Thoracic aorta (tissue), 2 donors: ENCODE measurements at regions not wholly inside any gene's neighbourhood (a gene's known extent, or its start where the extent isn't known, plus 50 kb on each side); places are given as distances from the start of the nearest gene placed in this dataset.

Source experiments
- ATAC-seq: fragments of 150-250 bp; one replicate; pipeline ENCODE4 v1.8.0; 2017; ENCODE audit warnings: low read depth; ENCODE audit not compliant: insufficient number of reproducible peaks, low FRiP score
- DNase-seq: peaks from one replicate; pipeline ENCODE4 v3.0.0-alpha.2; 2020; ENCODE audit warnings: low spot score
- H3K27ac ChIP-seq, 2 donors: fragments of 200-600 bp; sonication (generic); 1 replicate in 1 of 2; 2 replicates in 1 of 2; pipeline ENCODE4 v1.5.1; 2016; ENCODE audit warnings: mild to moderate bottlenecking in 2 of 2, moderate library complexity in 2 of 2
- H3K27me3 ChIP-seq: fragments of 200-600 bp; sonication (generic); replicated peaks from 2 replicates; pipeline ENCODE4 v1.6.0; 2016; ENCODE audit warnings: mild to moderate bottlenecking; ENCODE audit not compliant: insufficient read depth
- H3K36me3 ChIP-seq: fragments of 200-600 bp; sonication (generic); one replicate; pipeline ENCODE4 v1.5.1; 2016
- H3K4me1 ChIP-seq, 2 donors: fragments of 200-600 bp; sonication (generic); 1 replicate in 1 of 2; 2 replicates in 1 of 2; pipeline versions ENCODE4 v1.5.1 to v1.6.0; 2016; ENCODE audit warnings: low read depth in 2 of 2, mild to moderate bottlenecking in 1 of 2; ENCODE audit not compliant: control insufficient read depth in 1 of 2
- H3K4me3 ChIP-seq: fragments of 200-600 bp; sonication (generic); 2 replicates; pipeline ENCODE4 v1.5.1; 2016; ENCODE audit warnings: mild to moderate bottlenecking
- H3K9me3 ChIP-seq: fragments of 200-600 bp; sonication (generic); 2 replicates; pipeline ENCODE4 v1.5.1; 2016
- CTCF ChIP-seq: fragments of 200-600 bp; sonication (generic); IDR thresholded peaks from one replicate; pipeline ENCODE4 v1.5.1; 2019; ENCODE audit warnings: antibody characterized with exemption

GRCh38 chr6:6966569-6966968, 141.2 kb upstream of the RREB1 start:
- no peak for TF ChIP-seq CTCF
- Histone ChIP-seq H3K27me3 (no peaks in the 10 kb centered on the region), H3K4me3 (no peak overlapping the region), H3K4me1 (no peaks in the 10 kb centered on the region), H3K36me3 (no peaks in the 10 kb centered on the region), H3K9me3 (no peaks in the 10 kb centered on the region), H3K27ac (no peak overlapping the region)
- no peak for ATAC-seq
- DNase-seq = no peak

- no peak for DNase-seq
- Histone ChIP-seq H3K4me1 (no peaks in the 10 kb centered on the region), H3K27me3 (no peaks in the 10 kb centered on the region), H3K9me3 (no peaks in the 10 kb centered on the region), H3K27ac (no peak overlapping the region), H3K4me3 (no peak overlapping the region), H3K36me3 (no peaks in the 10 kb centered on the region)
- no peak for ATAC-seq
- no peak for TF ChIP-seq CTCF
Observed at GRCh38 chr6:6968357-6968730, 139.4 kb upstream of the RREB1 start.

GRCh38 chr6:6968731-6969552, 138.8 kb upstream of the RREB1 start:
- Histone ChIP-seq H3K36me3 (no peaks in the 10 kb centered on the region), H3K27ac (no peak overlapping the region), H3K9me3 (no peaks in the 10 kb centered on the region), H3K4me3 (no peak overlapping the region), H3K27me3 (no peaks in the 10 kb centered on the region), H3K4me1 (no peaks in the 10 kb centered on the region)
- ATAC-seq (no peak), DNase-seq (no peak)
- TF ChIP-seq CTCF = no peak

DNA sequence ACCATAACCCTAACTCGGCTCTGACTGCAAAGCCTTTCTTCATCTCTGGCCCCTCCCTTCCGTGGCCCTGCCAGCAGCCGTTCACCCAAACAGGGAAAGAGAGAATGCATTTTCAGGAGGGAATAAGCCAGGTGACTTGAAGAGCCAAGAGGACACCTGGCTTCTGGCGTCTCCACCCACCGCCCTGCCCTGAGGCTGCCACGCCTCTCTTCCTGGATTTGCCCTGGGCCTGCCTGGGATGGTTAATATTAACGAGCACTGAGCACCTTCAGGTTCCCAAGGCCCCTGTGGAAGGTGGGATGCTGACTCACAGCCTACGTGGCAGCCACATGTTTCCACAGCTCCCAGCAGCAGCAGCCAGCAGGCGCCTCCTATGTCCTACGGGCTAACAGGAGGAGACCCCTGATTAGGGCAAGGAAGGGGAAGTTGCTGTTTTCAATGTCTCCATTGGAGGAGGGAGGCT, 138.0 kb upstream of the RREB1 start:
- H3K36me3 ChIP-seq = no peaks in the 10 kb centered on the region
- H3K9me3 ChIP-seq = no peaks in the 10 kb centered on the region
- no peak for DNase-seq
- H3K4me3 ChIP-seq = no peak overlapping the region
- H3K4me1 ChIP-seq = no peaks in the 10 kb centered on the region
- no peak for TF ChIP-seq CTCF
- H3K27ac ChIP-seq = no peak overlapping the region
- no peak for ATAC-seq
- H3K27me3 ChIP-seq = no peaks in the 10 kb centered on the region

DNA sequence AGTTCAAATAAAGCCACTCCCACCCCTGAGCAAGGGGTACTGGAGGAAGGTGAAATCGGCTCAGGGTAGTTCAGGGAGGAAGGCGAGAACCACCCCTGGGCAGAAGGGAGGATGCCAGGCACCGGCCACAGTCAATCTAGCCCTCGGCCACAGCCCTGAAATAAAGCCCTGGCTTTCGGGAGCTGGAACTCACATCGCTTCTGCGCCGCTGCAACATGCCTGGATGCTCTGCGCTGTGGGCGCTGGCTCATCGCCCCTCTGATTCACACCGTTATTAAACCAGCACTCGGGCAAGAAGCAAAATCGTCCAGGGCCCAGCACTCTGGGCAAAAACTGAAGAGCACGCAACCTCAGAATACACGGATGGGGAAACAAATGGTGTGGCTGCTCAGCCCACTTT, 136.9 kb upstream of the RREB1 start:
- Histone ChIP-seq H3K36me3 (no peaks in the 10 kb centered on the region), H3K27me3 (no peaks in the 10 kb centered on the region), H3K4me3 (no peak overlapping the region), H3K9me3 (no peaks in the 10 kb centered on the region), H3K4me1 (peaks cover 0 to 7% of the 10 kb centered on the region in 2 donors), H3K27ac (no peak overlapping the region)
- DNase-seq = no peak
- no peak for ATAC-seq
- TF ChIP-seq CTCF = no peak
